ENCODE measurements at regions not wholly inside any gene's neighbourhood (a gene's known extent, or its start where the extent isn't known, plus 50 kb on each side); places are given as distances from the start of the nearest gene placed in this dataset.
"Not testable (repeated sequence)": the region's sequence is repeated elsewhere in the genome, so short reads cannot be mapped to it uniquely, and the experiment has no call there.

DNA sequence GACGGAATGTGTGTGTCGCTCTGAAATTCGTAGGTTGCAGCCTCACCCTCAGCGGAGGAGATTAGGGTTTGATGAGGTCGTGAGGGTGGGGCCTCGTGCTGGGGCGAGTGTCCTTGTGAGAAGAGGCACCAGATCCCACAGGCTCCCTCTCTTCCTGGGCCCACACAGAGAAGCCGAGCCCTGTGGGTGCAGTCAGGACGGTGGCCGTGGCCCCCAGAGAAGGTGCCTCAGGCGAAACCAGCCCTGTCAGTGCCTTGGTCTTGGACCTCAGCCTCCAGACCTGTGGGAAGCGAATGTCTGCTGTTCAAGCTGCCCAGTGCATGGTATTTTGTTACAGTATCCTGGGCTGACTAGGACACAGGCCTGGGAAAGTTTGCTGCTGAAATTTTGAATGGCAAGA lies 108.0 kb upstream of the ALKAL2 start:
- no peak for DNase-seq (ENCODE audit: low read depth)

- DNase-seq (ENCODE audit: low read depth) = no peak
Measured at GRCh38 chr2:393711-394696, 106.1 kb upstream of the ALKAL2 start.

DNA sequence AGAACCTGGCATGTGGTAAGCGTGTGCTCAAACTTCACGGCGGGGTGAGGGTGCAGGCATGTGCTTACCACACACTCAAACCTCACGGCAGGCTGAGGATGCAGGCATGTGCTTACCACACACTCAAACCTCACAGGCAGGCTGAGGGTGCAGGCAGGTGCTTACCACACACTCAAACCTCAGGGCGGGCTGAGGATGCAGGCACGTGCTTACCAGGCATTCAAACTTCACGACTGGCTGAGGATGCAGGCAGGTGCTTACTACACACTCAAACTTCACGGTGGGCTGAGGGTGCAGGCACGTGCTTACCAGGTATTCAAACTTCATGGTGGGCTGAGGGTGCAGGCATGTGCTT lies 105.0 kb upstream of the ALKAL2 start:
- no peak for DNase-seq (ENCODE audit: low read depth)

GRCh38 chr2:392181-392925 lies 104.5 kb upstream of the ALKAL2 start:
- no peak for DNase-seq (ENCODE audit: low read depth)

- no peak for DNase-seq (ENCODE audit: low read depth)
Measured at GRCh38 chr2:391696-392095, 103.8 kb upstream of the ALKAL2 start.

DNA sequence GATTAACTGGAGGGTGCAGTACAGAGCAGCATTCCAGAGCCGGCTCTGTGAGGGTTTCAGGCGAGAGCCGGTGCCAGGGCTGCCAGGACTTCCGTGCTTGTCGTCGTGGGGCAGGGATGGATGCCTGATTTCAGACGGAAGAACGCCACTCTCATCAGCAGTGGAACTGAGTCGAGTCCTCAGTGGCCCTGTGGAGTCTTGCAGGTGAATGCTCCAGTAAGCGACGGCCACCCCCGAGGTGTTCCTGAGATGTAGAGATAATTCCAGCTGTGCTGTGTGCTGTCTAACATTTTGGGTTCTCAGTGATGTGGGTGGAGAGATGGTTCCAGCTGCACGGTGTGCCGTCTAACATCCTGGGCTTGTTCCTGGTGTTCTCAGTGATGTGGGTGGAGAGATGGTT lies 103.1 kb upstream of the ALKAL2 start:
- DNase-seq (ENCODE audit: low read depth) = no peak

DNA sequence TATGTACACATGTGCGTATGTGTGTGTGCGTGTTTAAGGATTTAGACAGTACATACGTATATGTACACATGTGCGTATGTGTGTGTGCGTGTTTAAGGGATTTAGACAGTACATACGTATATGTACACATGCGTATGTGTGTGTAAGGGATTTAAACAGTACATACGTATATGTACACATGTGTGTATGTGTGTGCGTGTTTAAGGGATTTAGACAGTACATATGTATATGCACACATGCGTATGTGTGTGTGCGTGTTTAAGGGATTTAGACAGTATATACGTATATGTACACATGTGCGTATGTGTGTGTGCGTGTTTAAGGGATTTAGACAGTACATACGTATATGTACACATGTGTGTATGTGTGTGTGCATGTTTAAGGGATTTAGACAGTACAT lies 102.1 kb upstream of the ALKAL2 start:
- not testable (repeated sequence) for DNase-seq (ENCODE audit: low read depth)

DNA sequence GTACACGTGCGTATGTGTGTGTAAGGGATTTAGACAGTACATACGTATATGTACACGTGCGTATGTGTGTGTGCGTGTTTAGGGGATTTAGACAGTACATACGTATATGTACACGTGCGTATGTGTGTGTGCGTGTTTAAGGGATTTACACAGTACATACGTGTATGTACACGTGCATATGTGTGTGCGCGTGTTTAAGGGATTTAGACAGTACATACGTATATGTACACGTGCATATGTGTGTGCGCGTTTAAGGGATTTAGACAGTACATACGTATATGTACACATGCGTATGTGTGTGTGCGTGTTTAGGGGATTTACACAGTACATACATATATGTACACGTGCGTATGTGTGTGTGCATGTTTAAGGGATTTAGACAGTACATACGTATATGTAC lies 100.9 kb upstream of the ALKAL2 start:
- not testable (repeated sequence) for DNase-seq (ENCODE audit: low read depth)

DNA sequence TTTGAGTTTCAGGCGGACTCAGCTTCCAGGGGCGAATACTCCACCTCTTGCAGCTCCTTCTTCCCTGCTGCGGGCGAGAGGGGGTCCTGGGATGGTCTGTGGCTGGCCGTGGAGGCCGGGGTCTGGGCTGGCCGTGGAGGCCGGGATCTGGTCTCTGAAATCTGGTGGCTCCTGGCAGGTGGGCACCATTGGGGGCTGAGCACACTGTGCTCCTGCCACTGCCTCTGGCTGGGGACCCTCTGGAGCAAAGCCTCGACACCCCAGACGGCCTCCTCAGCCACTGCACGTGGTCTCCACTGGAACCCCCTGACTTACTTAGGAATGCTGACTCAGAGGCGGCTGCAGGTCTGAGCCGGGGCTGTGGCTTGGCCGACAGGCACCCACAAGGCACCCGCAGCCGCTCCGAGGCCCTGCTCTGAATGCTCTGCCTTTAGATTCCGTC lies 100.1 kb upstream of the ALKAL2 start:
- no peak for DNase-seq (ENCODE audit: low read depth)

DNA sequence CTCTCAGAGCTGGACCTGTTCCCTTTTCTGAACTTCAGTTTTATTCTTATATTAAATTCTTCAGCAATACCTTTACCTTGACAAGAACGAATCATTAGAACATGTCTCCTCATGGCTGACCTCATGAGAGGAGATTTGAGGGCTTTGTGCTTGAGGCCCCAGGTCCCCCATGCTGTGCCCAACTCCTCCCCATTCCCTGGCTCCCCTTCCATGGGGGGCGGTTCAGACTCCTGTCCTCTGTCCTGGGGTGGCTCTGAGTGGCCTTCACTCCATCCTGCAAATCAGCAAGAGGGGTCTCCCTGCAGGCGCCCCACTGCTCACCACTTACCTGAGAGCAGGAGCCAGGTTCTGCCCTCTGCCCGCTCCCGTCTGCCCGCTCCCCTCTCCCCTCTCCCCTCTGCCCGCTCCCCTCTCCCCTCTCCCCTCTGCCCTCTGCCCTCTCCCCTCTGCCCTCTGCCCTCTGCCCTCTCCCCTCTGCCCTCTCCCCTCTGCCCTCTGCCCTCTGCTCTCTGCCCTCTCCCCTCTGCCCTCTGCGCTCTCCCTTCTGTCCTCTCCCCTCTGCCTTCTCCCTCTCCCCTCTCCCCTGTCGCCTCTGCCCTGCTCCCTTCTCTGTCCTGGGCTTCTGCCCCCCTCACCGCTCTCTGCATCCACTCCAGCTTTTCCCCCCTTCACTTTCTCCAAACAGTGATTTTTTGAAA lies 98.7 kb upstream of the ALKAL2 start:
- no peak for DNase-seq (ENCODE audit: low read depth)

DNA sequence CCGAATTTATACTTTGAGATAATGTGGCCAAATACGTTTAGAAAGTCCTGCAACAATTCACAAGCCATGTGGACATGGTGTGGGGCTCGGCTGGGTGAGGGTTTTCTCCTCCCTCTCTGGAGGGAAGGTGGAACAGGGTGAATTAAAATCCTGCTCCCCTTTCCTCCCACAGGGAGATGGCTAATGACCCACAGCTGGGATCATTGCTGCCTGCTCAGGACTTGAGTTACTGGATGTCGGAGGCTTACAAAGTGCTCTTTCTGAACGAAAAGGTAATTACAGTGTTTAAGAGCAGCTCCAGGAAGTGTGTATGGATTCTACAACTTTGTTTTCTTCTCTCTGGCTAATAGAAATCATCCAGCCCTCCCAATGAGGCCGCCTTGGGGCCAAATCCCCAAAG lies 97.9 kb upstream of the ALKAL2 start:
- DNase-seq (ENCODE audit: low read depth) = no peak

GRCh38 chr2:385061-385460 lies 97.2 kb upstream of the ALKAL2 start:
- no peak for DNase-seq (ENCODE audit: low read depth)

- DNase-seq (ENCODE audit: low read depth) = no peak
Measured at GRCh38 chr2:383888-384287, 96.0 kb upstream of the ALKAL2 start.

DNA sequence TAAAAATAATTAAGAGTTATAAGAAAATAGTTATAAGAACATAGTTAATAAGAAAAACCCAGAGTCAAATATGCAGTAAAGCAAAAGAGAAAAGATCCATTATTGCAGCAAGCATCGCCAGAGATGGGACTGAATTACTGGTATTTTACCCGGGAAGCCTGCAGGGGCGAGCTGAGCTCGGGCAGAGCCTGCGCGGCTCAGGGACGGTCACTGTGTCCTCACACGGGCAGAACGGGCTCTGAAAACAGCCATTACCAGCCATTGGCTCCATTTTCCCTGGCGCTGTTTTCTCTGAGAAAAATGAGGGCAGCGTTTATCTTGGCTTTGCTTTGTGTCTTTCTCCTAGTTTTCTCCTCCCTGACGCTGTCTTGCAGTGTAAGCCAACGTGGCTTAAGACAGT lies 95.3 kb upstream of the ALKAL2 start:
- DNase-seq (ENCODE audit: low read depth) = no peak

DNA sequence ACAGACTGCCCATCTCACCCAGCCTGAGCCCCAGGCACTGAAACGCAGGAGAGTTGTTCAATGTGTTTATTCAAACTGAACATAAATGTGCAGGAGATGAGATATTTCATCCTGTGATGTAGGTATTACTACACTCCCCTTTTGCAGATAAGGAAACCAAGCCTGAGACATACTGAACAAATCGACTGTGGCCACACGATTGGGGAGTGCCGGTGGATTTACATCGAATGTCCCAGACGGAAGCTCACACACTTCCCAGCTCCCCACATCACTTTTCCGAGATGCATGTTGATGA lies 94.8 kb upstream of the ALKAL2 start:
- DNase-seq (ENCODE audit: low read depth) = no peak

GRCh38 chr2:381941-382727 lies 94.2 kb upstream of the ALKAL2 start:
- DNase-seq (ENCODE audit: low read depth) = no peak

DNA sequence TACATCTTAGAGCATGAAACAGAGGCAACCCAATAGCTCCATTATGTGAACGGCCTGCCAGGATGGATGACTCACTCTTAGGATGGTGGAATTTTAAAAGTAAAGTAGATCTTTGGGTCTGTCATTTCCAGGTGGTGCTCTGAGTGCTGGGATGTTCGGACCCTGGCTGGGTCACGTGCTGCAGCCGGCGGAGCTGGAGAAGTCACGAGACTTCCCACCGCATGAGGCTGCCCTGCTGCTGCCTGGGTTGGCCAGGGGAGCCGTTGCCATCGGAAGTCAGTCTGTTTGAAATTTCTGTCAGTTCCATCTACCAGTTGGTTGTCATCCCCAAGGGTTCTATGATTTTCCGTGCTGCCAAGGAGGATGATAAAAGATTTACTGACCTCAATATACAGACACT lies 93.3 kb upstream of the ALKAL2 start:
- DNase-seq (ENCODE audit: low read depth) = no peak

DNA sequence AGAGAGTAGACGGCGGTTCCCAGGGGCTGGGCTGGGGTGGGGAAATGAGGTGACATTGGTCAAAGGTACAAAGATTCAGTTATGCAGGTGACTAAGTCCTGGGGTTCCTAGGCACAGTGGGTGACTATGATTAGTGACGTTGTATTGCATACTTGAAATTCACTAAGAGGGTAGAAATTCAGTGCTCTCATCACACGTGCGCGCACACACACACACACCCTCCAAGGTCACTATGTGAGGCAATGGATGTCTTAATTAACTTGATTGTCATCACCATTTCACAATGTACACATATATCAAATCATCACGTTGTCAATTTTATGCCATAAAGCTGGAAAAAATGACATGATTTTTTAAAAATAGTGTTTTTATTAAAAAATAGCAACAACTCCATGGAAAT lies 92.9 kb upstream of the ALKAL2 start:
- no peak for DNase-seq (ENCODE audit: low read depth)

- DNase-seq (ENCODE audit: low read depth) = no peak
Measured at GRCh38 chr2:380221-380620, 92.3 kb upstream of the ALKAL2 start.

DNA sequence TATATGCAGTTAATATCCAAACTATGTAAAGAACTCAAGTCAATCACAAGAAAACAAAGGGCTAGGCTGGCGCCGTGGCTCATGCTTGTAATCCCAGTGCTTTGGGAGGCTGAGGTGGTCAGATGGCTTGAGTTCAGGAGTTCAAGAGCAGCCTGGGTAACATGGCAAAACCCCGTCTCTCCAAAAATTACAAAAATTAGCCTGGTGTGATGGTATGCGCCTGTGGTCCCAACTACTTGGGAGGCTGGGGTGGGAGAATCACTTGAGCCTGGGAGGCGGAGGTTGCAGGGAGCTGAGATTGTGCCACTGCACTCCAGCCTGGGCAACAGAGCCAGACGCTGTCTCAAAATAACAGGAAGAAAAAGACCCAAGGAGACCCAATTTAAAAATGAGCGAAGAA lies 91.9 kb upstream of the ALKAL2 start:
- DNase-seq (ENCODE audit: low read depth) = no peak

- DNase-seq (ENCODE audit: low read depth) = no peak
Measured at GRCh38 chr2:378364-378763, 90.5 kb upstream of the ALKAL2 start.

DNA sequence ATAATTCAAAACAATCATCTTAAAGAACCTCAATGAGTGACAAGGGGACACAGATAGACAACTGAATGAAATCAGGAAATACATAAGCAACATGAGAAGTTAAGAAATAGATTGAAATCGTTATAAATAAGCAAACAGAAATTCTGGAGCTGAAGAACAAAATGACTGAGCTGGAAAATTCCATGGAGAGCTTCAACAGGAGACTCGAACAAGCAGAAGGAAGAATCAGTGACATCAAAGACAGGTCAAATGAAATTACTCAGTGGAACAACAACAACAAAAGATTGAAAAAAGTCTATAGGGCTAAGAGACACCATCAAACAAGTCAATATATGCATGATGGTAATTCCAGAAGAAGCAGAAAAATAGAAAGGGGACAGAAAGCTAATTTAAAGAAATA lies 89.5 kb upstream of the ALKAL2 start:
- no peak for DNase-seq (ENCODE audit: low read depth)

Data from fibroblast of the conjunctiva (primary cell).